Thyroid gland (tissue), 4 donors: ENCODE measurements at regions not wholly inside any gene's neighbourhood (a gene's known extent, or its start where the extent isn't known, plus 50 kb on each side); places are given as distances from the start of the nearest gene placed in this dataset.

Source experiments
- POLR2A ChIP-seq, 2 donors: fragments of 450-650 bp; IDR thresholded peaks; one replicate each; pipeline ENCODE4 v1.6.1; 2017; ENCODE audit warnings: antibody characterized with exemption in 2 of 2, mild to moderate bottlenecking in 2 of 2, moderate library complexity in 1 of 2
- TF ChIP-seq, protein P1 (sequence below), 6 experiments: fragments of 200-600 bp in 3 of 6; fragments of 450-650 bp in 3 of 6; sonication (generic) in 3 of 6; IDR thresholded peaks; one replicate each; pipeline ENCODE4 v1.5.1; 2016 to 2019; ENCODE audit warnings: antibody characterized with exemption in 6 of 6, mild to moderate bottlenecking in 2 of 6, inconsistent platforms in 1 of 6, moderate library complexity in 1 of 6

DNA sequence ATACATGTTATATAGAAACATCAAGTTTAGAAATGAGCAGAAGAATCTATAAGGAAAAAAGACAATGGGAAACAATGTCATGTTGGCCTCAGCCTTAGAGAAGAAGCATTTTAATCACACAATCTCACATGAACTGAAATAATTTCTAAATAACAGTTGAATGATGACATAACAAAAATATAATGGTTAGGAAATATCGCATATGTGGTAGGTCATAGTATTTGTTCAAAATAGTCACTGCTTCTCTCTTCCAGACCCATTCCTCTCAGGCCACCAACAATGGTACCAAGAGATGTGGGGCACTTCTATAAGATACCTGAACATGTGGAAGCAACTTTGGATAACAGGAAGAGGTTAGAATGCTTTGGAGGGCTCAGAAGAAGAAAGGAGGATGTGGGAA is 195.7 kb upstream of the PDZRN3 start:
- TF ChIP-seq, protein P1, sequence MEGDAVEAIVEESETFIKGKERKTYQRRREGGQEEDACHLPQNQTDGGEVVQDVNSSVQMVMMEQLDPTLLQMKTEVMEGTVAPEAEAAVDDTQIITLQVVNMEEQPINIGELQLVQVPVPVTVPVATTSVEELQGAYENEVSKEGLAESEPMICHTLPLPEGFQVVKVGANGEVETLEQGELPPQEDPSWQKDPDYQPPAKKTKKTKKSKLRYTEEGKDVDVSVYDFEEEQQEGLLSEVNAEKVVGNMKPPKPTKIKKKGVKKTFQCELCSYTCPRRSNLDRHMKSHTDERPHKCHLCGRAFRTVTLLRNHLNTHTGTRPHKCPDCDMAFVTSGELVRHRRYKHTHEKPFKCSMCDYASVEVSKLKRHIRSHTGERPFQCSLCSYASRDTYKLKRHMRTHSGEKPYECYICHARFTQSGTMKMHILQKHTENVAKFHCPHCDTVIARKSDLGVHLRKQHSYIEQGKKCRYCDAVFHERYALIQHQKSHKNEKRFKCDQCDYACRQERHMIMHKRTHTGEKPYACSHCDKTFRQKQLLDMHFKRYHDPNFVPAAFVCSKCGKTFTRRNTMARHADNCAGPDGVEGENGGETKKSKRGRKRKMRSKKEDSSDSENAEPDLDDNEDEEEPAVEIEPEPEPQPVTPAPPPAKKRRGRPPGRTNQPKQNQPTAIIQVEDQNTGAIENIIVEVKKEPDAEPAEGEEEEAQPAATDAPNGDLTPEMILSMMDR (IDR thresholded peaks at IDR 0.05): no peak
- TF ChIP-seq POLR2A (IDR thresholded peaks at IDR 0.05): no peak
